ENCODE measurements at regions not wholly inside any gene's neighbourhood (a gene's known extent, or its start where the extent isn't known, plus 50 kb on each side); places are given as distances from the start of the nearest gene placed in this dataset.

DNA sequence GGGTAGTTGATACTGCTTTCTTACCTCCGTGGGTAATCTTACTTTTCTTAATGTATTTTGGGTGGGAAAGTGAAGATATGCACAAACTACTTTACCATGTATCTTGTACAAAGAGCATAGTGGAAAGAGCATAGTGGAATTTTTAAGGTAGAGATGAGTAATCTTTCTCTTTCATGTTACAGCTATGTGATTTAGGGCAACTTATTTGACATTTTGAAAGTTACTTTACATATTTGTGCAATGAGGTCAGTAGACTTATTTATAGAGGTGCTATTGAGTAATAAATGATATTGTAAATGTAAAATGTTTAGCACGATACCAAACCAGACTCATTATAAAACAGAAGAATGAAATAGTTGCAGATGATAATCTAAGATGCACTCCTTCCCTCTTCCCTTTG, 351.2 kb downstream of the TRAM1L1 start:
- TF ChIP-seq, protein P1, sequence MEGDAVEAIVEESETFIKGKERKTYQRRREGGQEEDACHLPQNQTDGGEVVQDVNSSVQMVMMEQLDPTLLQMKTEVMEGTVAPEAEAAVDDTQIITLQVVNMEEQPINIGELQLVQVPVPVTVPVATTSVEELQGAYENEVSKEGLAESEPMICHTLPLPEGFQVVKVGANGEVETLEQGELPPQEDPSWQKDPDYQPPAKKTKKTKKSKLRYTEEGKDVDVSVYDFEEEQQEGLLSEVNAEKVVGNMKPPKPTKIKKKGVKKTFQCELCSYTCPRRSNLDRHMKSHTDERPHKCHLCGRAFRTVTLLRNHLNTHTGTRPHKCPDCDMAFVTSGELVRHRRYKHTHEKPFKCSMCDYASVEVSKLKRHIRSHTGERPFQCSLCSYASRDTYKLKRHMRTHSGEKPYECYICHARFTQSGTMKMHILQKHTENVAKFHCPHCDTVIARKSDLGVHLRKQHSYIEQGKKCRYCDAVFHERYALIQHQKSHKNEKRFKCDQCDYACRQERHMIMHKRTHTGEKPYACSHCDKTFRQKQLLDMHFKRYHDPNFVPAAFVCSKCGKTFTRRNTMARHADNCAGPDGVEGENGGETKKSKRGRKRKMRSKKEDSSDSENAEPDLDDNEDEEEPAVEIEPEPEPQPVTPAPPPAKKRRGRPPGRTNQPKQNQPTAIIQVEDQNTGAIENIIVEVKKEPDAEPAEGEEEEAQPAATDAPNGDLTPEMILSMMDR (IDR thresholded peaks at IDR 0.05; ENCODE audit: low read depth, low read length): no peak
- DNase-seq (ENCODE audit: low read depth in 2 of 2): no peak
- H3K4me3 ChIP-seq (replicated peaks in 1 of 2; ENCODE audit: low read depth in 2 of 2, low read length in 2 of 2): no peak overlapping the region

DNA sequence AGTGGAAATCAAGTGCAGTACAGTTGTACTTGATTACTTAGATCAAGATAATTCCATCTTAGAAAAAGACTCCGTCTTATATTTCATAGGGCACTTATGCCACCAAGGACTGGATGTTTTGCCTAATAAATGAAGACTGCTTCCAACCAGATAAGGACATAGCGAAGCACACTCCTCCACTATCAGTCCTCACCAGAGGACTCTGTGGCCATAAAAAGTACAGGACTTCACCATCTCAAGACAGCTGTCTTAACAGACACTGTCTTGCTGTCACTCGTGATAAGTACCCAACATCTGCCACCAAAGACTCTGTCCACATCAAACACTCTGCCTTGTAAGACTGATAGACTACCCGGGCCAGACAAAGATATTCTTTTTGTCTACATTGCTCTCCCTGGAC, 352.0 kb downstream of the TRAM1L1 start:
- DNase-seq (ENCODE audit: low read depth in 2 of 2): no peak
- no peak overlapping the region for H3K4me3 ChIP-seq (replicated peaks in 1 of 2; ENCODE audit: low read depth in 2 of 2, low read length in 2 of 2)
- TF ChIP-seq, protein P1 (IDR thresholded peaks at IDR 0.05; ENCODE audit: low read depth, low read length): no peak

DNA sequence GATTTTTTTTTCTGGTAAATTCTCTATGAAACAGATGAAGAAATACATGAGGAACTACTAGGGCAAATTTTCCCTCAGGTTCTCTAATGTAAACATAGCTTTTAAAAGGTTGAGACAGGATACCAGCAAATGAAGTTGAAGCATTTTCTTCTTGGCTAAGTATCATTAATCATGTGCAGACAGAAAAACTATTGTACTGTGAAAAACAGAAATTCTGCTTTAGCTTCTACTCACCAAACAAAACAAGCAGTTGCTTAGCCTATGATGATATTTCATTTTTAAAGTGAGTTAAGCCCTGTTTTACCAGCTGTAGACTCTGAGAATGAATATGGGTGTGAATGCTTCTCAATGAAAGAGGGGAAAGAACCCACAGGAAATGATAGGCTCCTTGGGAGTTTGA, 358.9 kb downstream of the TRAM1L1 start:
- DNase-seq (ENCODE audit: low read depth in 2 of 2): no peak
- H3K4me3 ChIP-seq (replicated peaks in 1 of 2; ENCODE audit: low read depth in 2 of 2, low read length in 2 of 2): no peak overlapping the region
- TF ChIP-seq, protein P1 (IDR thresholded peaks at IDR 0.05; ENCODE audit: low read depth, low read length): no peak

DNA sequence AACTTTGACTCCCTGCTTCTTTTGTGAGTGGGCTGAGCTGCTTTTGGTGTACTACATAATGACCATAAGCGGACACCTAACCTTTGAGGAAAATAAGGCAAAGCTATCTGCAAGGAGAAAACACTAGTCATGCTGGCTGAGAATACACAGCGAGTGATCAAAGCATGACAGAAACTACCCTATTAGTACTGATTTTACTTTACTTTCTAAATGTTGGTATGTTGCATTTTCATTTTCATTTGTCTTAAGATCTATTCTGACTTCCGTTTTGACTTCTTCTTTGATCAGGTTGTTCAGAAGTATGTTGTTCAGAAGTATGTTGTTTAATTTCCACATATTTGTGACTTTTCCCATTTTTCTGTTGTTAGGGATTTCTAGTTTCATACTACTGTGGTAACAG, 361.1 kb downstream of the TRAM1L1 start:
- H3K4me3 ChIP-seq (replicated peaks in 1 of 2; ENCODE audit: low read depth in 2 of 2, low read length in 2 of 2): no peak overlapping the region
- DNase-seq (ENCODE audit: low read depth in 2 of 2): no peak
- TF ChIP-seq, protein P1 (IDR thresholded peaks at IDR 0.05; ENCODE audit: low read depth, low read length): no peak

DNA sequence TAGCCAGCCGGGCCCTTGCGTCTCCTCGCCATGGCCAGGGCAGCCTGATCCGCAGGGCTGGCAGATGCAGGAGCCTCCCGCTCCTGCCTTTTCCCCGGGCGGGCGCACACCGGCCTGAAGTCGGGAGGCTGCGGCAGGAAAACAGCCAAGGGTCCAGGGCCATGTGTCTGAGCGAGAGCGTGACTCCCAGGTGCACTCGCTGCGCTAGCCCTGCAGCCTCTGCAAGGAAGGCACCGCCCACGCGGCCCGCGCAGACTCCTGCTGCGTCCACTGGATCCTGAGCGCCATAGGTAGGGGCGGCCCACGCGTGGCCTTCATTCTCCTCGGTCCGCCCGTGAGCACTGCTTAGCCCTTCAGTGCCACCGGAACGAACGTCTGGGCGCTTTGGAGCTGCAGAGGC, 379.9 kb downstream of the TRAM1L1 start:
- TF ChIP-seq, protein P1 (IDR thresholded peaks at IDR 0.05; ENCODE audit: low read depth, low read length): no peak
- no peak for DNase-seq (ENCODE audit: low read depth in 2 of 2)
- no peak overlapping the region for H3K4me3 ChIP-seq (replicated peaks in 1 of 2; ENCODE audit: low read depth in 2 of 2, low read length in 2 of 2)

DNA sequence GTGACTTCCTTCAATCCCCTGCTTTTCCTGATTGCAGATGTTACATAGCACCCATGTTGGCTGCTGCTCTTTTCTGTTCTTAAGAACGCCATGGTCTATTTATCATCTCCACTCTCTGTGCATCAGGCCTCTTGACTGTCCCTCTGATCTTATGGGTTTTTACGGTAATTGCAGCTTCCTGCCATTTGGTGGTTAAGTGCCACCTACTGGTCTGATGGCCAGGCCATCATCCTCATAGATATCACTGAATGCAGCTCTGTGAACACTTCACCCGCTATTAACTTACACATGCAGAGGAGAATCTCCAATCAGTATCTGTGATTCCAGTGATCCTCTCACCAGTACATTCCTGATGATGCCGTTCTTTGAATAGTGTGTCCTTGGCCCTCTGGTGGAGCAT, 382.4 kb downstream of the TRAM1L1 start:
- TF ChIP-seq, protein P1 (IDR thresholded peaks at IDR 0.05; ENCODE audit: low read depth, low read length): no peak
- no peak for DNase-seq (ENCODE audit: low read depth in 2 of 2)
- H3K4me3 ChIP-seq (replicated peaks in 1 of 2; ENCODE audit: low read depth in 2 of 2, low read length in 2 of 2): no peak overlapping the region

DNA sequence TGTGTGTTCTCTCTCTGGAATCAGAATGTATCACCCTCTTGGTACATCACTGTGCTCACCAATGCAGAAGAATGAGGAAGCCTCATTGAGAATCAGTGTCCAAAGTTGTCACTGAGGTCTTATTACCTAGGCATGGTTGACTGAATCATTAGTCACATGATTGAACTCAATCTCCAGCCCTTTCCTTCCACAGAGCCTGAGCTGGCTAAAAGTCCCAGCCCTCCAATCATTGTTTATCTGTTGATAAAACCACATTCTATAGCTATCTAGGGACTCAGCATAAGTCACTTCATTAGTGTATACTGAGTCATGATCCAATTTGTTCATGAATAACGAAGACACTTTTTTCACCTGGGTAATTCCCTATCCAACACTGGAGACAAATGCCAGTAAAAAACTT, 396.8 kb downstream of the TRAM1L1 start:
- no peak for DNase-seq (ENCODE audit: low read depth in 2 of 2)
- TF ChIP-seq, protein P1 (IDR thresholded peaks at IDR 0.05; ENCODE audit: low read depth, low read length): no peak
- H3K4me3 ChIP-seq (replicated peaks in 1 of 2; ENCODE audit: low read depth in 2 of 2, low read length in 2 of 2): no peak overlapping the region
